GM23338 (cell line): ENCODE measurements at regions not wholly inside any gene's neighbourhood (a gene's known extent, or its start where the extent isn't known, plus 50 kb on each side); places are given as distances from the start of the nearest gene placed in this dataset.

Experiments
- ATAC-seq: fragments of 200-7000 bp; cut with Tn5 transposase; 3 replicates; pipeline ENCODE4 v1.9.1; 2020
- DNase-seq: peaks from one replicate; pipeline ENCODE4 v3.0.0-alpha.2; 2015; ENCODE audit warnings: low spot score
- H2AFZ ChIP-seq: fragments of 200-600 bp; sonication (generic); 2 replicates; pipeline ENCODE4 v1.8.0; 2016; ENCODE audit warnings: antibody characterized with exemption, mild to moderate bottlenecking, moderate library complexity
- H3F3A ChIP-seq: fragments of 200-600 bp; sonication (generic); replicated peaks from 2 replicates; pipeline ENCODE4 v1.8.0; 2017; ENCODE audit warnings: antibody characterized with exemption, mixed run types, low read depth
- H3K27ac ChIP-seq: fragments of 200-600 bp; sonication (generic); 2 replicates; pipeline ENCODE4 v1.6.1; 2016; ENCODE audit warnings: low read depth
- H3K27me3 ChIP-seq: fragments of 200-600 bp; sonication (generic); 2 replicates; pipeline ENCODE4 v1.8.0; 2016; ENCODE audit warnings: mild to moderate bottlenecking, mixed run types, moderate library complexity; ENCODE audit not compliant: insufficient read depth
- H3K36me3 ChIP-seq: fragments of 200-600 bp; sonication (generic); 2 replicates; pipeline ENCODE4 v1.8.0; 2016; ENCODE audit warnings: mild to moderate bottlenecking; ENCODE audit not compliant: insufficient read depth
- H3K4me1 ChIP-seq: fragments of 200-600 bp; sonication (generic); 2 replicates; pipeline ENCODE4 v1.8.0; 2016; ENCODE audit warnings: mild to moderate bottlenecking, moderate library complexity; ENCODE audit not compliant: insufficient read depth
- H3K4me2 ChIP-seq: fragments of 200-600 bp; sonication (generic); 2 replicates; pipeline ENCODE4 v1.7.1; 2017; ENCODE audit warnings: mixed run types
- H3K4me3 ChIP-seq: fragments of 200-600 bp; sonication (generic); 2 replicates; pipeline ENCODE4 v1.6.1; 2016; ENCODE audit warnings: mixed run types
- H3K79me2 ChIP-seq: fragments of 200-600 bp; sonication (generic); replicated peaks from 2 replicates; pipeline ENCODE4 v1.8.0; 2017; ENCODE audit warnings: mild to moderate bottlenecking; ENCODE audit not compliant: insufficient read depth
- H3K9me2 ChIP-seq: fragments of 200-600 bp; sonication (generic); 2 replicates; pipeline ENCODE4 v1.8.0; 2017; ENCODE audit not compliant: insufficient read depth
- H4K20me1 ChIP-seq: fragments of 200-600 bp; sonication (generic); replicated peaks from 2 replicates; pipeline ENCODE4 v1.8.0; 2017; ENCODE audit warnings: mild to moderate bottlenecking; ENCODE audit not compliant: insufficient read depth
- H3K27ac Mint-ChIP-seq: 2 replicates; pipeline ENCODE4 v1.8.0; 2020; ENCODE audit warnings: inconsistent platforms, mild to moderate bottlenecking, moderate library complexity, mixed read lengths
- H3K27me3 Mint-ChIP-seq: 3 replicates; pipeline ENCODE4 v1.8.0; 2022; ENCODE audit warnings: low read depth, mild to moderate bottlenecking, moderate library complexity, mixed read lengths, inconsistent platforms; ENCODE audit not compliant: insufficient read depth, poor library complexity
- H3K36me3 Mint-ChIP-seq: 3 replicates; pipeline ENCODE4 v1.8.0; 2021; ENCODE audit warnings: low read depth, mild to moderate bottlenecking, inconsistent platforms, moderate library complexity, mixed read lengths
- H3K4me1 Mint-ChIP-seq: 3 replicates; pipeline ENCODE4 v1.8.0; 2020; ENCODE audit warnings: mild to moderate bottlenecking, inconsistent platforms, mixed read lengths
- H3K4me3 Mint-ChIP-seq: 3 replicates; pipeline ENCODE4 v1.8.0; 2021; ENCODE audit warnings: moderate library complexity, mild to moderate bottlenecking, inconsistent platforms, mixed read lengths
- H3K9me3 Mint-ChIP-seq: 3 replicates; pipeline ENCODE4 v1.8.0; 2020; ENCODE audit warnings: moderate library complexity, mild to moderate bottlenecking, inconsistent platforms, mixed read lengths
- CTCF ChIP-seq, 2 experiments: fragments of 200-600 bp in 1 of 2; sonication (generic) in 1 of 2; conservative IDR thresholded peaks; 2 replicates each; pipeline versions ENCODE4 v1.5.1 to v1.6.1; 2016 to 2017; ENCODE audit warnings: antibody characterized with exemption in 2 of 2, low read depth in 2 of 2, mild to moderate bottlenecking in 2 of 2, moderate library complexity in 1 of 2
- EZH2 ChIP-seq: fragments of 200-600 bp; sonication (generic); IDR thresholded peaks from one replicate; pipeline ENCODE4 v1.8.0; 2017; ENCODE audit warnings: antibody characterized with exemption, mild to moderate bottlenecking, low read depth; ENCODE audit not compliant: unreplicated experiment
- EZH2phosphoT487 ChIP-seq: fragments of 200-600 bp; sonication (generic); IDR thresholded peaks from one replicate; pipeline ENCODE4 v1.8.1; 2018; ENCODE audit warnings: antibody characterized with exemption; ENCODE audit not compliant: unreplicated experiment
- JUNB ChIP-seq: IDR thresholded peaks from one replicate; pipeline ENCODE4 v1.6.1; 2016; ENCODE audit warnings: antibody characterized with exemption; ENCODE audit not compliant: unreplicated experiment
- NANOG ChIP-seq: IDR thresholded peaks from 2 replicates; pipeline ENCODE4 v1.6.1; 2016; ENCODE audit warnings: antibody characterized with exemption, borderline replicate concordance
- STAT1 ChIP-seq: IDR thresholded peaks from one replicate; pipeline ENCODE4 v1.6.1; 2016; ENCODE audit warnings: antibody characterized with exemption; ENCODE audit not compliant: unreplicated experiment
- ZNF114 ChIP-seq: fragments of 250-450 bp; sonication (Bioruptor Pico); IDR thresholded peaks from 2 replicates; pipeline ENCODE4 v1.5.0; 2020; ENCODE audit warnings: mild to moderate bottlenecking, moderate library complexity
- ZNF331 ChIP-seq: fragments of 250-450 bp; sonication (Bioruptor Pico); IDR thresholded peaks from 2 replicates; pipeline ENCODE4 v1.5.0; 2020; ENCODE audit warnings: low read depth, mild to moderate bottlenecking, moderate library complexity
- ZNF462 ChIP-seq: fragments of 250-450 bp; sonication (Bioruptor Pico); IDR thresholded peaks from 2 replicates; pipeline ENCODE4 v1.5.0; 2020; ENCODE audit warnings: mild to moderate bottlenecking, moderate library complexity

GRCh38 chr12:76644950-76645349 is 85.4 kb upstream of the OSBPL8 start (continued):
- TF ChIP-seq ZNF462 (no peak), ZNF114 (CRISPR knock-in tag) (no peak), JUNB (no peak), EZH2 (no peak)

- no peaks in the 10 kb centered on the region for H3F3A ChIP-seq
- no peaks in the 10 kb centered on the region for H3K9me2 ChIP-seq
- peaks cover 4% of the 10 kb centered on the region; the same call in 1 of the 3 replicates for H3K36me3 Mint-ChIP-seq
- no peaks in the 10 kb centered on the region for H4K20me1 ChIP-seq
- no peak for DNase-seq
- no peaks in the 10 kb centered on the region; the same call in 2 of the 3 replicates for H3K4me1 Mint-ChIP-seq
- H3K4me2 ChIP-seq: no peak overlapping the region
- H3K79me2 ChIP-seq: no peaks in the 10 kb centered on the region
- no peak overlapping the region for H3K27ac Mint-ChIP-seq
- H3K9me3 Mint-ChIP-seq: peaks cover 5% of the 10 kb centered on the region
- ATAC-seq: no peak
- no peaks in the 10 kb centered on the region for H3K4me1 ChIP-seq
- H3K27me3 Mint-ChIP-seq: no peaks in the 10 kb centered on the region
- H3K36me3 ChIP-seq: no peaks in the 10 kb centered on the region
- H3K4me3 Mint-ChIP-seq: no peak overlapping the region
- no peak overlapping the region for H3K27ac ChIP-seq
- H2AFZ ChIP-seq: no peak overlapping the region
- H3K27me3 ChIP-seq: no peaks in the 10 kb centered on the region
- H3K4me3 ChIP-seq: no peak overlapping the region
- no peak for TF ChIP-seq NANOG
- no peak for TF ChIP-seq ZNF331 (CRISPR knock-in tag)
- no peak for TF ChIP-seq ZNF462
- no peak for TF ChIP-seq EZH2phosphoT487
- no peak for TF ChIP-seq EZH2
- no peak for TF ChIP-seq STAT1
- TF ChIP-seq CTCF (conservative IDR thresholded peaks at IDR 0.05; ENCODE audit: low read depth in 2 of 2): no peak
- no peak for TF ChIP-seq JUNB
Measured at GRCh38 chr12:76645934-76646333, 86.4 kb upstream of the OSBPL8 start.
